ENCODE measurements at regions not wholly inside any gene's neighbourhood (a gene's known extent, or its start where the extent isn't known, plus 50 kb on each side); places are given as distances from the start of the nearest gene placed in this dataset.

DNA sequence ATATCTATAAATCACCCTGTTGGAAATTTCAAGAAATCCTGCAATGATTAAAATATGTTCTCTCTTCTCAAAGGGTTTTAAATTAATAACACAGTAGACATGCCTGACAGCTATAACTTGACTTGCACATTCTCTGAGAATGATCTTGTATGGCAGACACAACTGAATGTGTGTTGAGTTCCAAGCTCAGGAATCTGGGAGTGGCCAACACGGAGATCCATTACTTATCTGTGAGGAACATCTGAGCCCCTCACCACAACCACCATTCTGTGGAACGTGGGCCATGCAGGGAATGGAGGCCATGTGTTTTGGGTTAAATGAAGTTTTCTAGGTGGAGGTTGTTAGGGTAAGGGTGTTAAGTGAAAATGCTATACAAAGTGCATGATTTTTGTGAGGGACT is 105.3 kb upstream of the CHMP2B start:
- WGBS, result 74% methylated on average over 2 of the region's 2 CpGs

GRCh38 chr3:87120881-87121280 is 106.2 kb upstream of the CHMP2B start:
- Histone ChIP-seq H3K27ac (ENCODE audit: low read depth in 1 of 2, low read length in 2 of 2) (no peak overlapping the region), H3K9me3 (ENCODE audit: control insufficient read depth in 4 of 4, low read length in 3 of 4) (no peaks in the 10 kb centered on the region), H3K4me3 (ENCODE audit: low read depth in 1 of 3, low read length in 3 of 3) (no peak overlapping the region), H3K27me3 (ENCODE audit: control insufficient read depth in 4 of 4, insufficient read depth in 4 of 4, low read length in 3 of 4) (no peaks in the 10 kb centered on the region), H3K36me3 (ENCODE audit: control insufficient read depth in 4 of 4, insufficient read depth in 3 of 4, low read depth in 1 of 4, low read length in 3 of 4) (no peaks in the 10 kb centered on the region), H3K4me1 (ENCODE audit: control insufficient read depth in 4 of 4, insufficient read depth in 4 of 4, low read length in 3 of 4) (no peaks in the 10 kb centered on the region), H3K9ac (ENCODE audit: low read depth in 1 of 2, low read length in 2 of 2) (no peak overlapping the region)
- DNase-seq (ENCODE audit: low spot score), result no peak
- 83% methylated on average over 2 of the region's 2 CpGs for WGBS
- TF ChIP-seq TAF1 (conservative IDR thresholded peaks at IDR 0.05) (no peak), HNF4G (IDR thresholded peaks at IDR 0.05) (no peak), CTCF (IDR thresholded peaks at IDR 0.05; ENCODE audit: low read depth, low read length, missing input control) (no peak), NR2F2 (IDR thresholded peaks at IDR 0.05) (no peak), HNF4A (conservative IDR thresholded peaks at IDR 0.05) (no peak), FOXA1 (IDR thresholded peaks at IDR 0.05) (no peak)
- TF ChIP-seq, protein P1, sequence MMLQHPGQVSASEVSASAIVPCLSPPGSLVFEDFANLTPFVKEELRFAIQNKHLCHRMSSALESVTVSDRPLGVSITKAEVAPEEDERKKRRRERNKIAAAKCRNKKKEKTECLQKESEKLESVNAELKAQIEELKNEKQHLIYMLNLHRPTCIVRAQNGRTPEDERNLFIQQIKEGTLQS (IDR thresholded peaks at IDR 0.05), result no peak

More for the DNA sequence above, 105.3 kb upstream of the CHMP2B start:
- H3K4me3 ChIP-seq (ENCODE audit: low read depth in 1 of 3, low read length in 3 of 3), result no peak overlapping the region
- DNase-seq (ENCODE audit: low spot score), result no peak
- H3K4me1 ChIP-seq (ENCODE audit: control insufficient read depth in 4 of 4, insufficient read depth in 4 of 4, low read length in 3 of 4), result no peaks in the 10 kb centered on the region
- no peak overlapping the region for H3K27ac ChIP-seq (ENCODE audit: low read depth in 1 of 2, low read length in 2 of 2)
- H3K9ac ChIP-seq (ENCODE audit: low read depth in 1 of 2, low read length in 2 of 2), result no peak overlapping the region
- H3K36me3 ChIP-seq (ENCODE audit: control insufficient read depth in 4 of 4, insufficient read depth in 3 of 4, low read depth in 1 of 4, low read length in 3 of 4), result no peaks in the 10 kb centered on the region
- H3K9me3 ChIP-seq (ENCODE audit: control insufficient read depth in 4 of 4, low read length in 3 of 4), result no peaks in the 10 kb centered on the region
- H3K27me3 ChIP-seq (ENCODE audit: control insufficient read depth in 4 of 4, insufficient read depth in 4 of 4, low read length in 3 of 4), result no peaks in the 10 kb centered on the region
- TF ChIP-seq SP1 (IDR thresholded peaks at IDR 0.05) (no peak), EGR1 (IDR thresholded peaks at IDR 0.05; ENCODE audit: low read depth in 2 of 2) (no peak), CTCF (IDR thresholded peaks at IDR 0.05; ENCODE audit: low read depth, low read length, missing input control) (no peak), FOXA1 (IDR thresholded peaks at IDR 0.05) (no peak), GABPA (IDR thresholded peaks at IDR 0.05 in 1 of 2, conservative IDR thresholded peaks at IDR 0.05 in 1 of 2) (no peak), YY1 (IDR thresholded peaks at IDR 0.05) (no peak), RAD21 (IDR thresholded peaks at IDR 0.05) (no peak), TAF1 (conservative IDR thresholded peaks at IDR 0.05) (no peak), RXRA (IDR thresholded peaks at IDR 0.05) (no peak), FOXA2 (IDR thresholded peaks at IDR 0.05) (no peak), HNF4G (IDR thresholded peaks at IDR 0.05) (no peak)

- Histone ChIP-seq H3K9ac (ENCODE audit: low read depth in 1 of 2, low read length in 2 of 2) (no peak overlapping the region), H3K27ac (ENCODE audit: low read depth in 1 of 2, low read length in 2 of 2) (no peak overlapping the region), H3K9me3 (ENCODE audit: control insufficient read depth in 4 of 4, low read length in 3 of 4) (no peaks in the 10 kb centered on the region), H3K36me3 (ENCODE audit: control insufficient read depth in 4 of 4, insufficient read depth in 3 of 4, low read depth in 1 of 4, low read length in 3 of 4) (no peaks in the 10 kb centered on the region), H3K27me3 (ENCODE audit: control insufficient read depth in 4 of 4, insufficient read depth in 4 of 4, low read length in 3 of 4) (no peaks in the 10 kb centered on the region), H3K4me1 (ENCODE audit: control insufficient read depth in 4 of 4, insufficient read depth in 4 of 4, low read length in 3 of 4) (no peaks in the 10 kb centered on the region), H3K4me3 (ENCODE audit: low read depth in 1 of 3, low read length in 3 of 3) (no peak overlapping the region)
- DNase-seq (ENCODE audit: low spot score), result no peak
- 75% methylated on average over 1 of the region's 1 CpG for WGBS
- TF ChIP-seq, protein P1 (IDR thresholded peaks at IDR 0.05), result no peak
- TF ChIP-seq RXRA (IDR thresholded peaks at IDR 0.05) (no peak), HNF4A (conservative IDR thresholded peaks at IDR 0.05) (no peak), HNF4G (IDR thresholded peaks at IDR 0.05) (no peak), EGR1 (IDR thresholded peaks at IDR 0.05; ENCODE audit: low read depth in 2 of 2) (no peak), GABPA (IDR thresholded peaks at IDR 0.05 in 1 of 2, conservative IDR thresholded peaks at IDR 0.05 in 1 of 2) (no peak), NR2F2 (IDR thresholded peaks at IDR 0.05) (no peak), YY1 (IDR thresholded peaks at IDR 0.05) (no peak), JUND (IDR thresholded peaks at IDR 0.05) (no peak), RAD21 (IDR thresholded peaks at IDR 0.05) (no peak), CTCF (IDR thresholded peaks at IDR 0.05; ENCODE audit: low read depth, low read length, missing input control) (no peak), FOXA1 (IDR thresholded peaks at IDR 0.05) (no peak), TAF1 (conservative IDR thresholded peaks at IDR 0.05) (no peak)
- TF ChIP-seq, protein P2, sequence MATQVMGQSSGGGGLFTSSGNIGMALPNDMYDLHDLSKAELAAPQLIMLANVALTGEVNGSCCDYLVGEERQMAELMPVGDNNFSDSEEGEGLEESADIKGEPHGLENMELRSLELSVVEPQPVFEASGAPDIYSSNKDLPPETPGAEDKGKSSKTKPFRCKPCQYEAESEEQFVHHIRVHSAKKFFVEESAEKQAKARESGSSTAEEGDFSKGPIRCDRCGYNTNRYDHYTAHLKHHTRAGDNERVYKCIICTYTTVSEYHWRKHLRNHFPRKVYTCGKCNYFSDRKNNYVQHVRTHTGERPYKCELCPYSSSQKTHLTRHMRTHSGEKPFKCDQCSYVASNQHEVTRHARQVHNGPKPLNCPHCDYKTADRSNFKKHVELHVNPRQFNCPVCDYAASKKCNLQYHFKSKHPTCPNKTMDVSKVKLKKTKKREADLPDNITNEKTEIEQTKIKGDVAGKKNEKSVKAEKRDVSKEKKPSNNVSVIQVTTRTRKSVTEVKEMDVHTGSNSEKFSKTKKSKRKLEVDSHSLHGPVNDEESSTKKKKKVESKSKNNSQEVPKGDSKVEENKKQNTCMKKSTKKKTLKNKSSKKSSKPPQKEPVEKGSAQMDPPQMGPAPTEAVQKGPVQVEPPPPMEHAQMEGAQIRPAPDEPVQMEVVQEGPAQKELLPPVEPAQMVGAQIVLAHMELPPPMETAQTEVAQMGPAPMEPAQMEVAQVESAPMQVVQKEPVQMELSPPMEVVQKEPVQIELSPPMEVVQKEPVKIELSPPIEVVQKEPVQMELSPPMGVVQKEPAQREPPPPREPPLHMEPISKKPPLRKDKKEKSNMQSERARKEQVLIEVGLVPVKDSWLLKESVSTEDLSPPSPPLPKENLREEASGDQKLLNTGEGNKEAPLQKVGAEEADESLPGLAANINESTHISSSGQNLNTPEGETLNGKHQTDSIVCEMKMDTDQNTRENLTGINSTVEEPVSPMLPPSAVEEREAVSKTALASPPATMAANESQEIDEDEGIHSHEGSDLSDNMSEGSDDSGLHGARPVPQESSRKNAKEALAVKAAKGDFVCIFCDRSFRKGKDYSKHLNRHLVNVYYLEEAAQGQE (IDR thresholded peaks at IDR 0.05), result no peak
These were observed 106.9 kb upstream of the CHMP2B start for GRCh38 chr3:87120236-87120635.
